ENCODE measurements at regions not wholly inside any gene's neighbourhood (a gene's known extent, or its start where the extent isn't known, plus 50 kb on each side); places are given as distances from the start of the nearest gene placed in this dataset.

DNA sequence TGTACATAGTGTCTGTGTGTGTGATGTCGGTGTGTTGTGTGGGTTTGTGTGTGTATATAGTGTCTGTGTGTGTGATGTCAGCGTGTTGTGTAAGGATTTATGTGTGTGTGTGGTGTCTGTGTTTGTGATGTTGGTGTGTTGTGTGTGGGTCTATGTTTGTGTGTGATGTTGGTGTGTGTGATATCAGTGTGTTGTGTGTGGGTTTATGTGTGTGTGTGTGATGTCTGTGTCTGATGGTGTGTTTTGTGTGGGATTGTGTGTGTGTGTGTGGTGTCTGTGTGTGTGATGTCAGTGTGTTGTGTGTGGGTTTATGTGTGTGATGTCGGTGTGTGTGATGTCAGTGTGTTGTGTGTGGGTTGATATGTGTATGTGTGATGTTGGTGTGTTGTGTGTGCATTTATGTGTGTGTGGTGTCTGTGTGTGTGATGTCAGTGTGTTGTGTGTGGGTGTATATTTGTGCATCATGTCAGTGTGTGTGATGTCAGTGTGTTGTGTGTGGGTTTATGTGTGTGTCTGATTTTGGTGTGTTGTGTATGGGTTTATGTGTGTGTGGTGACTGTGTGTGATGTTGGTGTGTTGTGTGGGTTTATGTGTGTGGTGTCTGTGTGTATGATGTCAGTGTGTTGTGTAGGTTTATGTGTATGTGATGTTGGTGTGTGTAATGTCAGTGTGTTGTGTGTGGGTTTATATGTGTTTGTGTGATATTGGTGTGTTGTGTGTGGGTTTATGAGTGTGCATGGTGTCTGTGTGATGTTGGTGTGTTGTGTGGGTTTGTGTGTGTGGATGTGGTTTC is 102.4 kb upstream of the CD93 start:
- Histone ChIP-seq H3K9me3 (no peaks in the 10 kb centered on the region), H3K4me1 (ENCODE audit: low read depth) (no peaks in the 10 kb centered on the region), H3K4me3 (no peak overlapping the region), H3K36me3 (ENCODE audit: low read depth) (no peaks in the 10 kb centered on the region)
- ATAC-seq (no peak), DNase-seq (no peak)
- intact Hi-C loops (cut with DNase I, micrococcal nuclease): no loop called here
- TF ChIP-seq, protein P1, sequence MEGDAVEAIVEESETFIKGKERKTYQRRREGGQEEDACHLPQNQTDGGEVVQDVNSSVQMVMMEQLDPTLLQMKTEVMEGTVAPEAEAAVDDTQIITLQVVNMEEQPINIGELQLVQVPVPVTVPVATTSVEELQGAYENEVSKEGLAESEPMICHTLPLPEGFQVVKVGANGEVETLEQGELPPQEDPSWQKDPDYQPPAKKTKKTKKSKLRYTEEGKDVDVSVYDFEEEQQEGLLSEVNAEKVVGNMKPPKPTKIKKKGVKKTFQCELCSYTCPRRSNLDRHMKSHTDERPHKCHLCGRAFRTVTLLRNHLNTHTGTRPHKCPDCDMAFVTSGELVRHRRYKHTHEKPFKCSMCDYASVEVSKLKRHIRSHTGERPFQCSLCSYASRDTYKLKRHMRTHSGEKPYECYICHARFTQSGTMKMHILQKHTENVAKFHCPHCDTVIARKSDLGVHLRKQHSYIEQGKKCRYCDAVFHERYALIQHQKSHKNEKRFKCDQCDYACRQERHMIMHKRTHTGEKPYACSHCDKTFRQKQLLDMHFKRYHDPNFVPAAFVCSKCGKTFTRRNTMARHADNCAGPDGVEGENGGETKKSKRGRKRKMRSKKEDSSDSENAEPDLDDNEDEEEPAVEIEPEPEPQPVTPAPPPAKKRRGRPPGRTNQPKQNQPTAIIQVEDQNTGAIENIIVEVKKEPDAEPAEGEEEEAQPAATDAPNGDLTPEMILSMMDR (IDR thresholded peaks at IDR 0.05): no peak

DNA sequence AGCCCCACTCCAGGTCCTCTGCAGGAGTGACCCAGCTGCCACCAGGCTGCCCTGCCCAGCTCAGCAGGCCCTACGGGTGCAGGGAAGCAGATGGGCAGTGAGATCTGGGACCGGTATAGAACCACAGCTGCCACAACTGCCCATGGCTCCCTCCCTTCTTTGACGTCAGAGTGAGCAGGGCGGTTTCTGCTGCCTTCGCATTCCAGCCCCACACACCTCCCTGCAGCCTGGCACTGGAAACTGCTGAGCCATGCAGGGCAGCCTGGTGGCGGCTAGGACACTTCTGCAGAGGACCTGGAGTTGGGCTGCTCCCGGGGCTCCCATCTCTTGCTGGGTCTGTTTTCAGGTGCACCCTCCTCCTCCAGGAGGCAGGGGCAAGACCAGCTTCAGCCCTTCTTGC is 101.6 kb upstream of the CD93 start:
- ATAC-seq: peak; percentile 74
- peak in 1 of 3 donors; percentile 54 for DNase-seq
- Histone ChIP-seq H3K4me3 (no peak overlapping the region), H3K9me3 (no peaks in the 10 kb centered on the region), H3K36me3 (ENCODE audit: low read depth) (no peaks in the 10 kb centered on the region), H3K4me1 (ENCODE audit: low read depth) (no peaks in the 10 kb centered on the region)
- intact Hi-C loops (cut with DNase I, micrococcal nuclease): no loop called here
- TF ChIP-seq, protein P1 (IDR thresholded peaks at IDR 0.05): no peak

DNA sequence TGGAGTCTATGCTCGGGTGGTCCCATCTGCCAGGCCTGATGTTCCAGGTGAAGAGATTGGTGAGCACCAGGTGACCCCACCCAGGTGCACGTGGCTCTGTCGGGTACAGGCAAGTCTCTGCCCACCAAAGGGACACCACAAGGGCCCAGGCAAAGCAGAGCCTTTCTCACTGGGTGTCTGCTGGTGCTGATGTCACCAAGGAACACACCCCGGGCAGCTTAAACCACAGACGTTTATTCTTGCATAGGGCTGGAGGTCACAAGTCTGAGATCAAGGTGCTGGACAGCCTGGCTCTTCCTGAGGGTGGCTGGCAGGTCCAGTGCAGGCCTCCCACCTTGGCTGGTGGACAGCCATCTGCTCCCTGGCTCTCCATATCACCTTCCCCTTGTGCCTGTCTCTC is 100.7 kb upstream of the CD93 start:
- intact Hi-C loops (cut with DNase I, micrococcal nuclease): no loop called here
- TF ChIP-seq, protein P1 (IDR thresholded peaks at IDR 0.05): no peak
- Histone ChIP-seq H3K4me1 (ENCODE audit: low read depth) (no peaks in the 10 kb centered on the region), H3K9me3 (no peaks in the 10 kb centered on the region), H3K4me3 (no peak overlapping the region), H3K36me3 (ENCODE audit: low read depth) (no peaks in the 10 kb centered on the region)
- ATAC-seq: no peak
- DNase-seq: no peak

DNA sequence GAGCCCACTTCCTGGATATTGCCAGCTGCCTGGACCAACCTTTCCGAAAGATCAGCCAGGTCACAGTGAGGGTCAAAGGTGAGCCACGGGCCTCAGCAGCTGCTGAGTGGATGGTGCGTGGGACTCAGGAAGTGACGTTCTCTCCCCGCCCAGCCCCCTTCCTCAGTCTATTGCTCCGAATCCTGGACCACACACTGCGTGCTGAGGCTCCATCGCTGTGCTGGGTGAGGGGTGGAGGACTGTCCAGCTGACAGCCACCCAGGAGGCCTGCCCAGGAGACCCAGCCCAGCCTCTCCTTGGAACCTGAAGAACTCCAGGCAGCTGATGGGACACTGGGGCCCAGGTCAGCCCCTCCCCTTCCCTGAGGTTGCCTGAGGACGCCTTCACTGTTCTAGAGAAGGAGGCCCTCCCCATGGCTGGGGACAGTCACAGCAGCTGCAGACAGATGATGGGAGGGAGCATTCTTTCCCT is 94.4 kb upstream of the CD93 start:
- intact Hi-C loops (cut with DNase I, micrococcal nuclease): no loop called here
- no peak for ATAC-seq
- no peak for DNase-seq
- H3K4me1 ChIP-seq (ENCODE audit: low read depth): no peaks in the 10 kb centered on the region
- TF ChIP-seq, protein P1 (IDR thresholded peaks at IDR 0.05): no peak
- H3K9me3 ChIP-seq: no peaks in the 10 kb centered on the region
- H3K36me3 ChIP-seq (ENCODE audit: low read depth): no peaks in the 10 kb centered on the region
- H3K4me3 ChIP-seq: no peak overlapping the region

DNA sequence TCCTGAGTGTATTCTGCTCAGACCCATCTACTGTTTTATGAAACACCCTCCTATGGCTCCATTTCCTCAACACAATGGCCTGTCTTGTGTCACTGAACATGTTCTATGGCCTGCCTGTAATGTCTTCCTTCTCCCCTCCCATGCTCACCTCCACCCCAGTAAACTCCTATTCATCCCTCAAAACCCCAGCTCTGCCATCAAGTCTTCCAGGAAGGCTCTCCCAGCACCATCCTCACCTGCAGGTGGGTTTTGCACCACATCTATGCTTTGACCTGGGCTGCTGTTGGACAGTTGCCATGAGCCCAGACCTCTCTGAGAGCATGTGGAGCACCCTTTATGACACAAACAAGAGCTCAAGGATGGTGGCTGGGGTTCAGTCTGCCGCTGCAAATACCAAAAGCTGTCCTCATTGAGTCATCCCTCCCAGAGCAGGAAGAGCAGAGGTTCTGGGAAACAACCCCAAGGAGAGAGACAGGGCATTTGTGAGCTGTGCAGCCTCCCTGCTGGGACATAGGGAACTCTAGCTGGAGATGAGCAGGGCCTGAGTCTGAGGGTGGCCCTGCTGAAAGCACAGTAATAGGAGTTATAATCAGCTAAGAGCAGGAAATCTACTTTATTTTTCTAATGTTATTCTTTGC is 93.8 kb upstream of the CD93 start:
- ATAC-seq: no peak
- intact Hi-C loops (cut with DNase I, micrococcal nuclease): no loop called here

More for the DNA sequence above, 93.8 kb upstream of the CD93 start:
- no peak for DNase-seq
- Histone ChIP-seq H3K36me3 (ENCODE audit: low read depth) (no peaks in the 10 kb centered on the region), H3K9me3 (no peaks in the 10 kb centered on the region), H3K4me1 (ENCODE audit: low read depth) (no peaks in the 10 kb centered on the region), H3K4me3 (no peak overlapping the region)
- TF ChIP-seq, protein P1 (IDR thresholded peaks at IDR 0.05): no peak

Measured in mucosa of descending colon (tissue), 3 donors.